ENCODE measurements at regions not wholly inside any gene's neighbourhood (a gene's known extent, or its start where the extent isn't known, plus 50 kb on each side); places are given as distances from the start of the nearest gene placed in this dataset.

DNA sequence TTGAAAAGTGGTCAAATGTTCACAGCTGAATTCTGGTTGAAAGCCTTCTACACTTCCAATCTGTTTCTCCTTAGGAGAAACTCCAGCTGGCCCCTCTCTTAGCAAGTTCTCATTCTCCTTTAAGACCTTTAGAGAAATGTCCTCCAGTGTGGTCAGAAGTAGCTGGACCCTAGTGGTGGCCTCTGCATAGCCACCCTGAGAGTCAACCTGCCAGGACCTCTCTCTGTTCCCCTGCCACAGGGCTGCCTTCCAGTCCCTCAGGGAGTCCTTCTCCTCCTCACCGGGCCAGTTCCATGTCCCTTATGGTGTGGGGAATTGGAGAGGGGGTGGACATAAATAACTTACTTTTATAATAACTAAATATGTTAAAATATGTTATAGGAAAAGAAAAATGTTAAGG is 200.9 kb upstream of the PKDCC start:
- H2AFZ ChIP-seq (ENCODE audit: insufficient read depth, low read length, poor library complexity), result no peak overlapping the region
- no peak overlapping the region for H3K27ac ChIP-seq (ENCODE audit: low read depth, low read length)
- H3K9me3 ChIP-seq (ENCODE audit: insufficient read depth, low read depth, low read length), result no peaks in the 10 kb centered on the region
- no peaks in the 10 kb centered on the region for H3K4me1 ChIP-seq (ENCODE audit: control insufficient read depth in 1 of 2, insufficient read depth in 2 of 2, low read length in 2 of 2)
- H3K36me3 ChIP-seq (ENCODE audit: control insufficient read depth in 1 of 2, insufficient read depth in 2 of 2, low read length in 2 of 2), result no peaks in the 10 kb centered on the region
- no peak overlapping the region for H3K23ac ChIP-seq (ENCODE audit: low read length)
- H3K27me3 ChIP-seq (ENCODE audit: insufficient read depth, low read length), result no peaks in the 10 kb centered on the region
- H2BK12ac ChIP-seq (ENCODE audit: low read length), result no peak overlapping the region
- no peaks in the 10 kb centered on the region for H3K79me2 ChIP-seq (ENCODE audit: control insufficient read depth, insufficient read depth, low read length, poor library complexity)
- no peak overlapping the region for H3K18ac ChIP-seq (ENCODE audit: low read length)
- H2BK5ac ChIP-seq (ENCODE audit: low read depth, low read length, poor library complexity), result no peak overlapping the region
- H3K79me1 ChIP-seq (ENCODE audit: low read length), result no peaks in the 10 kb centered on the region
- H4K12ac ChIP-seq (ENCODE audit: low read depth, low read length), result no peak overlapping the region
- no peak overlapping the region for H2AK5ac ChIP-seq (ENCODE audit: low read length)
- H3K9ac ChIP-seq (ENCODE audit: low read length), result no peak overlapping the region
- H4K8ac ChIP-seq (ENCODE audit: low read depth, low read length), result no peak overlapping the region
- H4K91ac ChIP-seq (ENCODE audit: low read depth, low read length), result no peak overlapping the region
- WGBS (ENCODE audit: extremely low coverage, insufficient coverage, insufficient read length), result no CpG with 5 or more reads among the region's 1 CpG
- no peak overlapping the region for H2BK120ac ChIP-seq (ENCODE audit: insufficient read depth, low read length, poor library complexity)
- no peak overlapping the region for H3K14ac ChIP-seq (ENCODE audit: low read length)
- no peak overlapping the region for H3K4me3 ChIP-seq (ENCODE audit: low read depth, low read length)
- no peak overlapping the region for H3K4ac ChIP-seq (ENCODE audit: low read depth, low read length)
- DNase-seq, result no peak
- H3K4me2 ChIP-seq (ENCODE audit: low read length), result no peak overlapping the region

DNA sequence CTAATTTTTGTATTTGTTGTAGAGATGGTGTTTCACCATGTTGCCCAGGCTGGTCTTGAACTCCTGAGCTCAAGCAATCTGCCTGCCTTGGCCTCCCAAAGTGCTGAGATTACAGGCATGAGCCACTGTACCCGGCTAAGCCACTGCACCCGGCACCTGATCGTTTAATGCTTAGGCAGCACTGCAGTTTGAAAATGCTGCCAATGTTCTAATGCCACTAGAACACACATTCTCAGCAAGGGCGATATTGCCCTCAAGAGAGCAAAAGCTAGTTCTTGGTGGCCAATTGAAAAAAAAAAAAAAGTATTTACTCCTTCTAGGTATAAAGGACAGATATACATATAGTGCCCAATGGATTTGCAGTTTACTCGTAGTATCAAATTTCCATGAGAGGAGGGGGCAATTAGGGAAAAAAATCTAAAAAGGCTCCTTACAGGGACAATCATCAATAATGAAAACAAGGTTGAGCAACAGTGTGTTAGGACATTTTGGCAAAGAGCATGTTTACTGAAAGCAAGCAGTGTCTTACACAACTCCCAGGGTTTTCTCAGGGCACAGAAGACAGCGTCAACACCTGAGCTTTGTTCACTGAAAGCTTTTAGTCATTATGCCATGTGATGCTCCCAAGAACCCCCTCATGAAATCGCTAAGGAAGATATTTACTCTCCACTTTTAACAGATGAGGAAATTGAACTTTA is 199.9 kb upstream of the PKDCC start:
- Histone ChIP-seq H4K12ac (ENCODE audit: low read depth, low read length) (no peak overlapping the region), H3K79me2 (ENCODE audit: control insufficient read depth, insufficient read depth, low read length, poor library complexity) (no peaks in the 10 kb centered on the region), H3K4me2 (ENCODE audit: low read length) (no peak overlapping the region), H3K36me3 (ENCODE audit: control insufficient read depth in 1 of 2, insufficient read depth in 2 of 2, low read length in 2 of 2) (no peaks in the 10 kb centered on the region), H3K4me3 (ENCODE audit: low read depth, low read length) (no peak overlapping the region), H3K79me1 (ENCODE audit: low read length) (no peaks in the 10 kb centered on the region), H3K4ac (ENCODE audit: low read depth, low read length) (no peak overlapping the region), H3K27me3 (ENCODE audit: insufficient read depth, low read length) (no peaks in the 10 kb centered on the region), H2AFZ (ENCODE audit: insufficient read depth, low read length, poor library complexity) (no peak overlapping the region), H3K18ac (ENCODE audit: low read length) (no peak overlapping the region), H3K27ac (ENCODE audit: low read depth, low read length) (no peak overlapping the region), H2BK120ac (ENCODE audit: insufficient read depth, low read length, poor library complexity) (no peak overlapping the region), H3K9me3 (ENCODE audit: insufficient read depth, low read depth, low read length) (no peaks in the 10 kb centered on the region), H3K9ac (ENCODE audit: low read length) (no peak overlapping the region), H2AK5ac (ENCODE audit: low read length) (no peak overlapping the region), H3K23ac (ENCODE audit: low read length) (no peak overlapping the region), H2BK5ac (ENCODE audit: low read depth, low read length, poor library complexity) (no peak overlapping the region), H4K8ac (ENCODE audit: low read depth, low read length) (no peak overlapping the region), H2BK12ac (ENCODE audit: low read length) (no peak overlapping the region), H4K91ac (ENCODE audit: low read depth, low read length) (no peak overlapping the region), H3K4me1 (ENCODE audit: control insufficient read depth in 1 of 2, insufficient read depth in 2 of 2, low read length in 2 of 2) (no peaks in the 10 kb centered on the region), H3K14ac (ENCODE audit: low read length) (no peak overlapping the region)
- no peak for DNase-seq
- no CpG with 5 or more reads among the region's 7 CpGs for WGBS (ENCODE audit: extremely low coverage, insufficient coverage, insufficient read length)

DNA sequence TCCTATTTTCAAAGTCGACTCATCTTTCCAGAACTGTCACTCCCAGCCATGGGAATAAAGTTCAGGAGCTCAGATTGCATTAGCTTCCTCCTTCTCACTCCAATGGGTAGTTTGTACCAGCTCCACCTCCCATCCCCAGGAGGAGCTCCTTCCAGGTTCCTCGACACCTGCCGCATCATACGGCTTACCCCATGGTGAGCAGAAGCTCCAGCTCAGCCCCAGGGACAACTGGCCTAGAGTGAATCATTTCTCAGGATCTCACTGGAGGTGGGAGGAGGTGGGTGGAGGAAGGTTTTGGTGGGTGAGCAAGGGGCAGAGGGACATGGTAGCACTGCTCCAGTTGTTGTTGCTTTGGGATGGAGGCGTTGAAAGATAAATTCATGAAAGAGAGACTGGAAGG is 196.3 kb upstream of the PKDCC start:
- Histone ChIP-seq H3K27ac (ENCODE audit: low read depth, low read length) (no peak overlapping the region), H3K23ac (ENCODE audit: low read length) (no peak overlapping the region), H3K9ac (ENCODE audit: low read length) (no peak overlapping the region), H3K4ac (ENCODE audit: low read depth, low read length) (no peak overlapping the region), H3K4me2 (ENCODE audit: low read length) (no peak overlapping the region), H3K79me1 (ENCODE audit: low read length) (no peaks in the 10 kb centered on the region), H2BK120ac (ENCODE audit: insufficient read depth, low read length, poor library complexity) (no peak overlapping the region), H2BK12ac (ENCODE audit: low read length) (no peak overlapping the region), H3K18ac (ENCODE audit: low read length) (no peak overlapping the region), H3K79me2 (ENCODE audit: control insufficient read depth, insufficient read depth, low read length, poor library complexity) (no peaks in the 10 kb centered on the region), H4K8ac (ENCODE audit: low read depth, low read length) (no peak overlapping the region), H3K4me1 (ENCODE audit: control insufficient read depth in 1 of 2, insufficient read depth in 2 of 2, low read length in 2 of 2) (no peaks in the 10 kb centered on the region), H3K14ac (ENCODE audit: low read length) (no peak overlapping the region), H2BK5ac (ENCODE audit: low read depth, low read length, poor library complexity) (no peak overlapping the region), H2AK5ac (ENCODE audit: low read length) (no peak overlapping the region), H4K12ac (ENCODE audit: low read depth, low read length) (no peak overlapping the region), H3K9me3 (ENCODE audit: insufficient read depth, low read depth, low read length) (no peaks in the 10 kb centered on the region), H3K27me3 (ENCODE audit: insufficient read depth, low read length) (no peaks in the 10 kb centered on the region), H3K36me3 (ENCODE audit: control insufficient read depth in 1 of 2, insufficient read depth in 2 of 2, low read length in 2 of 2) (no peaks in the 10 kb centered on the region), H3K4me3 (ENCODE audit: low read depth, low read length) (no peak overlapping the region), H4K91ac (ENCODE audit: low read depth, low read length) (no peak overlapping the region), H2AFZ (ENCODE audit: insufficient read depth, low read length, poor library complexity) (no peak overlapping the region)
- DNase-seq, result no peak
- WGBS (ENCODE audit: extremely low coverage, insufficient coverage, insufficient read length), result no CpG with 5 or more reads among the region's 5 CpGs

DNA sequence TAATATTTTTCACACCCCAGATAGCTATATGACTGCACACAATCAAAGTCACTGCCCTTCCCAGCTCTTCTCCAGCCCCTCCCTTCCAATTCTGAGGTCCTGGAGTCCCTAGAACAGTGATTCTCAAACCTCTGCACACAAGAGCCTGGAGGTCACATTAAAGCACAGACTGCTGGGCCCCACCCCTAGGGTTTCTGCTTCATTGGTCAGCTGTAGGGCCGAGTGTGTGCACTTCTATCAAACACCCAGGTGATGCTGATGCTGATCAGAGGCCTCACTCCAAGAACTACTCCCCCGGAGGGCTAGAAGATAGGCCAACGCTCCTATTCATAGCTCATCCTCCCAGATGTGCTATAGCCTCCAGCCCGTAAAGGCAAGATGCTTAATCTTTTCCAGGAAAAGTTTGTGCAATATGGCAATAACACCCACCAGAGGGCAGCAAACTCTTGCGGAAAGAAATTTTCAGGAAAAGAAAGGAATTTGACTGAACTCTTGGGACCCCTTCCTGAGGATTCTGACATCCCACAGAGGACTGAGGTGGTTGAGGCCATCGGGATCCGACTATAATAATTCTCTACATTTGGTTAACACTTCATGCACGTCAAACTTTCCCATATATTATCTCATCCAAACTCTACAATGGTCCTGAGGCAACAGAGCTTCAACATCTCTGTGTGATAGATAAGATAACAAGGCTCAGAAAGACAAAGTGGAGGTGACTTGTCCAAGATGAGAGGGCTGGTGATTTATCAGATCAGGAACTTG is 194.2 kb upstream of the PKDCC start:
- H3K36me3 ChIP-seq (ENCODE audit: control insufficient read depth in 1 of 2, insufficient read depth in 2 of 2, low read length in 2 of 2), result no peaks in the 10 kb centered on the region
- no peaks in the 10 kb centered on the region for H3K79me1 ChIP-seq (ENCODE audit: low read length)
- no peak overlapping the region for H3K9ac ChIP-seq (ENCODE audit: low read length)
- no peak overlapping the region for H3K4ac ChIP-seq (ENCODE audit: low read depth, low read length)
- H3K14ac ChIP-seq (ENCODE audit: low read length), result no peak overlapping the region
- H3K79me2 ChIP-seq (ENCODE audit: control insufficient read depth, insufficient read depth, low read length, poor library complexity), result no peaks in the 10 kb centered on the region
- H2AK5ac ChIP-seq (ENCODE audit: low read length), result no peak overlapping the region
- no peak overlapping the region for H3K4me2 ChIP-seq (ENCODE audit: low read length)
- no peak overlapping the region for H4K12ac ChIP-seq (ENCODE audit: low read depth, low read length)
- H3K9me3 ChIP-seq (ENCODE audit: insufficient read depth, low read depth, low read length), result no peaks in the 10 kb centered on the region
- no peak overlapping the region for H2AFZ ChIP-seq (ENCODE audit: insufficient read depth, low read length, poor library complexity)
- H4K8ac ChIP-seq (ENCODE audit: low read depth, low read length), result no peak overlapping the region
- DNase-seq, result peak; percentile 57 to 84
- no CpG with 5 or more reads among the region's 8 CpGs for WGBS (ENCODE audit: extremely low coverage, insufficient coverage, insufficient read length)
- no peak overlapping the region for H4K91ac ChIP-seq (ENCODE audit: low read depth, low read length)
- H3K27ac ChIP-seq (ENCODE audit: low read depth, low read length), result no peak overlapping the region
- no peak overlapping the region for H3K4me3 ChIP-seq (ENCODE audit: low read depth, low read length)
- H3K18ac ChIP-seq (ENCODE audit: low read length), result no peak overlapping the region
- no peak overlapping the region for H2BK5ac ChIP-seq (ENCODE audit: low read depth, low read length, poor library complexity)
- no peak overlapping the region for H2BK120ac ChIP-seq (ENCODE audit: insufficient read depth, low read length, poor library complexity)
- no peaks in the 10 kb centered on the region for H3K27me3 ChIP-seq (ENCODE audit: insufficient read depth, low read length)
- H3K4me1 ChIP-seq (ENCODE audit: control insufficient read depth in 1 of 2, insufficient read depth in 2 of 2, low read length in 2 of 2), result no peaks in the 10 kb centered on the region
- H3K23ac ChIP-seq (ENCODE audit: low read length), result no peak overlapping the region
- no peak overlapping the region for H2BK12ac ChIP-seq (ENCODE audit: low read length)

Data from trophoblast cell (in vitro differentiated cells and primary cell).